GM23248 (cell line): ENCODE measurements at regions not wholly inside any gene's neighbourhood (a gene's known extent, or its start where the extent isn't known, plus 50 kb on each side); places are given as distances from the start of the nearest gene placed in this dataset.

ENCODE experiments used
- DNase-seq: peaks from one replicate; pipeline ENCODE4 v3.0.0-alpha.2; 2015
- H2AFZ ChIP-seq: fragments of 200-600 bp; sonication (generic); 2 replicates; pipeline ENCODE4 v1.6.1; 2016; ENCODE audit warnings: antibody characterized with exemption
- H3F3A ChIP-seq: fragments of 200-600 bp; sonication (generic); 2 replicates; pipeline ENCODE4 v1.6.1; 2016; ENCODE audit warnings: mild to moderate bottlenecking, antibody characterized with exemption, mixed run types; ENCODE audit not compliant: insufficient read depth
- H3K27ac ChIP-seq: fragments of 200-600 bp; sonication (generic); 2 replicates; pipeline ENCODE4 v1.5.1; 2016; ENCODE audit warnings: mild to moderate bottlenecking
- H3K27me3 ChIP-seq: fragments of 200-600 bp; sonication (generic); replicated peaks from 2 replicates; pipeline ENCODE4 v1.6.1; 2016; ENCODE audit warnings: mild to moderate bottlenecking; ENCODE audit not compliant: insufficient read depth
- H3K36me3 ChIP-seq: fragments of 200-600 bp; sonication (generic); 2 replicates; pipeline ENCODE4 v1.6.1; 2016; ENCODE audit warnings: low read depth, mild to moderate bottlenecking
- H3K4me1 ChIP-seq: fragments of 200-600 bp; sonication (generic); 2 replicates; pipeline ENCODE4 v1.6.1; 2016; ENCODE audit warnings: mild to moderate bottlenecking; ENCODE audit not compliant: insufficient read depth
- H3K4me2 ChIP-seq: fragments of 200-600 bp; sonication (generic); one replicate; pipeline ENCODE4 v1.6.1; 2016; ENCODE audit warnings: mild to moderate bottlenecking; ENCODE audit not compliant: unreplicated experiment
- H3K4me3 ChIP-seq: fragments of 200-600 bp; sonication (generic); 2 replicates; pipeline ENCODE4 v1.5.1; 2016; ENCODE audit warnings: mild to moderate bottlenecking
- H3K79me2 ChIP-seq: fragments of 200-600 bp; sonication (generic); 2 replicates; pipeline ENCODE4 v1.6.1; 2016; ENCODE audit warnings: mild to moderate bottlenecking; ENCODE audit not compliant: insufficient read depth
- H3K9ac ChIP-seq: fragments of 200-600 bp; sonication (generic); 2 replicates; pipeline ENCODE4 v1.6.1; 2016; ENCODE audit warnings: mild to moderate bottlenecking
- H3K9me2 ChIP-seq: fragments of 200-600 bp; sonication (generic); 2 replicates; pipeline ENCODE4 v1.6.1; 2016; ENCODE audit warnings: mixed run types, mild to moderate bottlenecking, moderate library complexity; ENCODE audit not compliant: insufficient read depth
- H3K9me3 ChIP-seq: fragments of 200-600 bp; sonication (generic); one replicate; pipeline ENCODE4 v1.6.1; 2017; ENCODE audit warnings: low read depth
- H4K20me1 ChIP-seq: fragments of 200-600 bp; sonication (generic); 2 replicates; pipeline ENCODE4 v1.6.0; 2016; ENCODE audit not compliant: insufficient read depth
- EZH2 ChIP-seq: fragments of 200-600 bp; sonication (generic); IDR thresholded peaks from 2 replicates; pipeline ENCODE4 v1.6.1; 2018; ENCODE audit warnings: antibody characterized with exemption, mild to moderate bottlenecking; ENCODE audit not compliant: insufficient read depth, poor library complexity, severe bottlenecking
- EZH2phosphoT487 ChIP-seq: fragments of 200-600 bp; sonication (generic); IDR thresholded peaks from 2 replicates; pipeline ENCODE4 v1.6.1; 2018; ENCODE audit warnings: antibody characterized with exemption, moderate library complexity, mild to moderate bottlenecking, low read depth; ENCODE audit not compliant: insufficient read depth
- WGBS, 2 experiments: methylation state at CpG; one replicate each; pipeline ENCODE4 v1.1.6; 2015 to 2017; ENCODE audit warnings: low lambda C conversion rate in 2 of 2, low coverage in 1 of 2; ENCODE audit errors: missing lambda C conversion rate in 2 of 2; 5-methylcytosine and 5-hydroxymethylcytosine counted together
- in situ Hi-C: fragments of 300-500 bp; cut with MboI; formaldehyde crosslinking; loops from 2 replicates; pipeline ENCODE4 v1.15.0; 2020

GRCh38 chr16:13743571-13743970 lies 176.4 kb upstream of the ERCC4 start:
- no peak for DNase-seq
- Histone ChIP-seq H3K9ac (no peak overlapping the region), H3K4me3 (no peak overlapping the region), H3K9me2 (no peaks in the 10 kb centered on the region), H3K27ac (no peak overlapping the region), H2AFZ (no peak overlapping the region), H3K4me1 (no peaks in the 10 kb centered on the region), H3F3A (no peaks in the 10 kb centered on the region), H3K79me2 (no peaks in the 10 kb centered on the region), H3K4me2 (no peak overlapping the region), H3K27me3 (no peaks in the 10 kb centered on the region), H4K20me1 (no peaks in the 10 kb centered on the region), H3K9me3 (no peaks in the 10 kb centered on the region), H3K36me3 (no peaks in the 10 kb centered on the region)
- 0 to 4% methylated on average over 1 of the region's 1 CpG for WGBS, 2 experiments
- TF ChIP-seq EZH2: no peak
- no peak for TF ChIP-seq EZH2phosphoT487
- in situ Hi-C loops: no loop called here

DNA sequence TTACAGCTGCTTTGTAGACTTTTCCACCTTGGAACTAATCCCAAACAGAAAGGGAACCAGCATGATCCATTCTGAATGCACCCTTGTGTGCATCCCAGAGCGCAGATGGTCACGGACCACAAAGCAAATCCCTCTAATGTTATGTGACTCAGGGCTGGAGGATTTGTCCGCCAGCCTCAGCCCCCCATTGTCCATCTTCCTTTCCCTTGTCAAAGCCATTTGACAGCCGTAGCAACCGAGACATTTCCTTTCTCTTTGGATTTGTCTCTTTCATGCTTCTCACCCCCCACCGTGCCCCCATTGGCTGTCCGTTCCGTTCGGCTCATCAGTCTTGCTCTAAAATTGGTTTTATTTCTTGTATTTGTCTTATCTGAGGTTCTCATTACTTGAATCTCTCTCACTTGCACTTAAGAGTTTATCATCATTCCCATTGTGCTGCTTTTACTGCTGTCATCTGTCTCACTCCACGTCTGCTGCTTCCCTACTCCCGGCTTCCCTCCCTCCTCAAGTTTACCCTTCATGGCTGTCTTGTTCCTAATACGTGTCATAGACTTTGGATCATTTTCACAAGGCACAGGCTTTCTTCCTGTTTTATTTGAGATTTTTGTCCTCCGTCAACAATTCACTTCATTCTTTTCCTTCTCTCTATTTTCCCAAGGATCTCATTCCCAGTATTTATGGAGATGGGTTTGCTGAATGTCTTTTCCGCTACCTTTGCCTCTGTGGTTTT lies 163.4 kb upstream of the ERCC4 start:
- WGBS, 2 experiments: 42 to 44% methylated on average over 13 to 14 of the region's 14 CpGs
- Histone ChIP-seq H3K36me3 (no peaks in the 10 kb centered on the region), H3K27ac (no peak overlapping the region), H3K9ac (no peak overlapping the region), H3K27me3 (no peaks in the 10 kb centered on the region), H3K9me2 (no peaks in the 10 kb centered on the region), H4K20me1 (no peaks in the 10 kb centered on the region), H3F3A (no peaks in the 10 kb centered on the region), H3K9me3 (no peaks in the 10 kb centered on the region), H3K4me2 (no peak overlapping the region), H3K79me2 (no peaks in the 10 kb centered on the region), H3K4me1 (no peaks in the 10 kb centered on the region), H2AFZ (no peak overlapping the region), H3K4me3 (no peak overlapping the region)
- in situ Hi-C loops: no loop called here
- no peak for TF ChIP-seq EZH2phosphoT487
- no peak for TF ChIP-seq EZH2
- DNase-seq: no peak

DNA sequence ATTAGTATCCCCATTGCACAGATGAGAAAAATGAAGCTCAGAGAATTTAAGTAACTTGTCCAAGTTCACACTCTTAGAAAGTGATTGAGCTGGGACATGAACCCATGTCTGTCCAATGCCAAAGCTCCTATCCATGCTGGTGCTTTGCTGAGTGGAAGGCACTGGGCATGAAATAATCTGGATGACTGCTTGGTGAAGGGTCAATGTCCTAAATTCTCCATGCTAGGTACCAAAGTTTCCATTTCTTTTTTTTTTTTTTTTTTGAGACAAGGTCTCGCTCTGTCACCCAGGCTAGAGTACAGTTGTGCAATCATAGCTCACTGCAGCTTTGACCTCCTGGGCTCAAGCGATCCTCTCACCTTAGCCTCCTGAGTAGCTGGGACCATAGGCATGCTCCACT lies 153.6 kb upstream of the ERCC4 start:
- H3K9me3 ChIP-seq: no peaks in the 10 kb centered on the region
- WGBS, 2 experiments: 16 to 44% methylated on average over 2 of the region's 2 CpGs
- in situ Hi-C loops: no loop called here
- no peak overlapping the region for H3K4me2 ChIP-seq
- no peak overlapping the region for H3K4me3 ChIP-seq
- H3K27ac ChIP-seq: no peak overlapping the region
- TF ChIP-seq EZH2 (no peak), EZH2phosphoT487 (no peak)
- no peaks in the 10 kb centered on the region for H3K36me3 ChIP-seq
- no peaks in the 10 kb centered on the region for H3K9me2 ChIP-seq
- H3K79me2 ChIP-seq: no peaks in the 10 kb centered on the region
- H4K20me1 ChIP-seq: no peaks in the 10 kb centered on the region
- H3F3A ChIP-seq: no peaks in the 10 kb centered on the region
- H2AFZ ChIP-seq: no peak overlapping the region
- DNase-seq: no peak
- H3K4me1 ChIP-seq: no peaks in the 10 kb centered on the region
- no peak overlapping the region for H3K9ac ChIP-seq
- H3K27me3 ChIP-seq: no peaks in the 10 kb centered on the region

DNA sequence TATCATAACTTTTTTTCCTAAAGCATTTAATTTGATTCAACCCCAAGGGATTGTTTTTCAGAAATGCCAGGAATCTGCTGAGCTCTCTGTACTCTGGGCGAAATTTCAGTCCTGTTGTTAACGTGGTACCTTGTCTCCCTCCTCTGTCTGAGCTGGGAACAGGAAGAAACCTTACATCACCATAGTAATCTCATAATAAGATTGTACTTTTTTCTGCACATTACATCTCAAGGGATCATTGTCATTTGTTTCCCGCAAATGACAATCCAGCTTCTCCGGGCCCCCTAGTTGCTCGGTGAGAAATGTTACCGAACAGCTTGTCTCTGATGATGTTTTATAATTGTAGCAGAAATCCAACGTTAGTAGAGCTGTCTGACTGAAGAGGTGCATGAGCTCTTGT lies 152.7 kb upstream of the ERCC4 start:
- no peak overlapping the region for H3K27ac ChIP-seq
- no peak overlapping the region for H3K9ac ChIP-seq
- H3K27me3 ChIP-seq: no peaks in the 10 kb centered on the region
- no peaks in the 10 kb centered on the region for H3K36me3 ChIP-seq
- H4K20me1 ChIP-seq: no peaks in the 10 kb centered on the region
- no peaks in the 10 kb centered on the region for H3K4me1 ChIP-seq
- 4 to 8% methylated on average over 7 of the region's 7 CpGs for WGBS, 2 experiments
- H3F3A ChIP-seq: no peaks in the 10 kb centered on the region
- no peak overlapping the region for H3K4me2 ChIP-seq
- no peak overlapping the region for H2AFZ ChIP-seq
- no peak for DNase-seq
- no peak for TF ChIP-seq EZH2phosphoT487
- TF ChIP-seq EZH2: no peak
- in situ Hi-C loops: no loop called here
- no peaks in the 10 kb centered on the region for H3K9me2 ChIP-seq
- no peak overlapping the region for H3K4me3 ChIP-seq
- no peaks in the 10 kb centered on the region for H3K9me3 ChIP-seq
- no peaks in the 10 kb centered on the region for H3K79me2 ChIP-seq

DNA sequence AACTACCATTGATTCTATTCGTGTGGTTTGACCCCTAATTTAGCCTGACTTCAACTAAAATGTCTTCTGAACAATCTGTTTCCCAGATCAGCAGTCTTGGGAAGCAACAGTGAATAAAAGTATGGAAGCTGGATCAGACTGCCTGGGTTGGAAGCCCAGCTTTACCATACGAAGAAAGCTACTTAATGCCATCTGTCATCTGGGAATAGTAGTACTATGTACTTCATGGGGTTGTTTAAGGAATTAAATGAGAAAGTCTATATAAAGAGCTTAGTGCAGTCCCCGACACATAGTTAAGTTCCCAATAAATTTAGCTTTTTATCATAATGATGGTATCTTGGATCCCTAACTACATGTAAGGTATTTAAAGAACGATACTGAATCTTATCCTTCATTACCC lies 151.5 kb upstream of the ERCC4 start:
- no peaks in the 10 kb centered on the region for H3K9me2 ChIP-seq
- no peak for TF ChIP-seq EZH2
- TF ChIP-seq EZH2phosphoT487: no peak
- H3K9me3 ChIP-seq: no peaks in the 10 kb centered on the region
- no peak overlapping the region for H3K9ac ChIP-seq
- no peak overlapping the region for H3K27ac ChIP-seq
- DNase-seq: no peak
- H2AFZ ChIP-seq: no peak overlapping the region
- no peak overlapping the region for H3K4me2 ChIP-seq
- no peak overlapping the region for H3K4me3 ChIP-seq
- no peaks in the 10 kb centered on the region for H3K4me1 ChIP-seq
- no peaks in the 10 kb centered on the region for H3F3A ChIP-seq
- H3K79me2 ChIP-seq: no peaks in the 10 kb centered on the region
- no peaks in the 10 kb centered on the region for H3K27me3 ChIP-seq
- H4K20me1 ChIP-seq: no peaks in the 10 kb centered on the region
- no peaks in the 10 kb centered on the region for H3K36me3 ChIP-seq
- WGBS, 2 experiments: 5% methylated on average over 4 of the region's 4 CpGs
- in situ Hi-C loops: no loop called here
